DOHH2 (cell line): ENCODE measurements at regions not wholly inside any gene's neighbourhood (a gene's known extent, or its start where the extent isn't known, plus 50 kb on each side); places are given as distances from the start of the nearest gene placed in this dataset.

Source experiments
- CTCF ChIP-seq: fragments of 200-600 bp; sonication (generic); IDR thresholded peaks from one replicate; pipeline ENCODE4 v1.5.1; 2014; ENCODE audit warnings: antibody characterized with exemption, mild to moderate bottlenecking, low read depth, low read length; ENCODE audit not compliant: poor library complexity, severe bottlenecking
- EZH2phosphoT487 ChIP-seq: fragments of 200-600 bp; sonication (generic); IDR thresholded peaks from 2 replicates; pipeline ENCODE4 v1.6.1; 2017; ENCODE audit warnings: borderline replicate concordance, mild to moderate bottlenecking, antibody characterized with exemption, low read length, moderate library complexity, mixed read lengths

- no peak for TF ChIP-seq CTCF
- no peak for TF ChIP-seq EZH2phosphoT487
Observed at GRCh38 chr20:52754366-52754765, 217.8 kb upstream of the TSHZ2 start.
